HepG2 (cell line): ENCODE measurements at regions not wholly inside any gene's neighbourhood (a gene's known extent, or its start where the extent isn't known, plus 50 kb on each side); places are given as distances from the start of the nearest gene placed in this dataset.

ENCODE experiments used
- ATF2 ChIP-seq: sonication (generic); formaldehyde crosslinking; IDR thresholded peaks from 2 replicates; pipeline ENCODE4 v1.4.0; 2020; ENCODE audit warnings: missing genetic modification reagents
- MYNN ChIP-seq: sonication (generic); formaldehyde crosslinking; IDR thresholded peaks from 2 replicates; pipeline ENCODE4 v1.4.0; 2020; ENCODE audit warnings: mild to moderate bottlenecking, low read depth, missing genetic modification reagents
- SMAD9 ChIP-seq: sonication (generic); formaldehyde crosslinking; IDR thresholded peaks from 2 replicates; pipeline ENCODE4 v1.5.1; 2020; ENCODE audit warnings: mild to moderate bottlenecking, missing genetic modification reagents
- ZNF260 ChIP-seq: sonication (generic); formaldehyde crosslinking; IDR thresholded peaks from 2 replicates; pipeline ENCODE4 v1.4.0; 2020; ENCODE audit warnings: missing genetic modification reagents, low read depth, mild to moderate bottlenecking, borderline replicate concordance
- ZNF512B ChIP-seq: sonication (generic); formaldehyde crosslinking; IDR thresholded peaks from 2 replicates; pipeline ENCODE4 v1.5.1; 2020; ENCODE audit warnings: missing genetic modification reagents, mild to moderate bottlenecking, borderline replicate concordance
- ZNF784 ChIP-seq: sonication (generic); formaldehyde crosslinking; IDR thresholded peaks from 2 replicates; pipeline ENCODE4 v1.5.1; 2020; ENCODE audit warnings: missing genetic modification reagents, mild to moderate bottlenecking, borderline replicate concordance

- TF ChIP-seq ZNF512B (CRISPR knock-in tag) (no peak), ATF2 (CRISPR knock-in tag) (no peak), ZNF784 (CRISPR knock-in tag) (no peak), SMAD9 (CRISPR knock-in tag) (no peak), MYNN (CRISPR knock-in tag) (no peak), ZNF260 (CRISPR knock-in tag) (no peak)
- TF ChIP-seq, all 625 proteins: peak for 0
These were observed 295.6 kb upstream of the DLGAP1 start (continued) for GRCh38 chr18:4750393-4751346.
